GM12878 (cell line): ENCODE measurements at regions not wholly inside any gene's neighbourhood (a gene's known extent, or its start where the extent isn't known, plus 50 kb on each side); places are given as distances from the start of the nearest gene placed in this dataset.
"Not testable (repeated sequence)": the region's sequence is repeated elsewhere in the genome, so short reads cannot be mapped to it uniquely, and the experiment has no call there.

Experiments used
- ATAC-seq: fragments of 200-7000 bp; cut with Tn5 transposase; 3 replicates; pipeline ENCODE4 v1.9.1; 2020; ENCODE audit warnings: mild to moderate bottlenecking, moderate library complexity
- BruUV-seq: library from RNA; stranded (reverse); fragments of 400-500 nt; replicated peaks from 2 replicates; lab custom pipeline; 2021; lab: Mats Ljungman, UMichigan
- CTCF ChIA-PET: fragments of 300-600 bp; sonication (Branson Sonifier 250); formaldehyde crosslinking; extraction: SDS; loops from one replicate; lab custom pipeline; 2021; ENCODE audit warnings: inconsistent platforms; lab: Yijun Ruan, JAX
- POLR2A ChIA-PET: fragments of 350-600 bp; formaldehyde crosslinking; extraction: SDS; loops from one replicate; lab custom pipeline; 2021; ENCODE audit warnings: inconsistent platforms; lab: Charles Lee
- RAD21 ChIA-PET: fragments of 300-600 bp; sonication (Branson Sonifier 250); formaldehyde crosslinking; loops from one replicate; lab custom pipeline; 2023; ENCODE audit warnings: antibody characterized with exemption; ENCODE audit not compliant: unreplicated experiment; lab: Charles Lee
- SMC1A ChIA-PET: fragments of 300-600 bp; sonication (Branson Sonifier 250); formaldehyde crosslinking; loops from one replicate; lab custom pipeline; 2023; ENCODE audit not compliant: unreplicated experiment, uncharacterized antibody; lab: Charles Lee
- DNase-seq: peaks from one replicate; pipeline ENCODE4 v3.0.0-alpha.2; 2011; ENCODE audit warnings: low read depth, low spot score
- FAIRE-seq: peaks from 3 replicates; lab custom pipeline; 2011; peaks lifted over from hg19 to GRCh38; lab: Jason Lieb, UNC
- H2AFZ ChIP-seq: 2 replicates; pipeline ENCODE4 v1.6.0; 2011; ENCODE audit warnings: low read depth, low read length, control low read depth; ENCODE audit not compliant: control insufficient read depth
- H3K27ac ChIP-seq: 2 replicates; pipeline ENCODE4 v1.5.1; 2011; ENCODE audit warnings: control low read depth; ENCODE audit not compliant: control insufficient read depth, insufficient read depth
- H3K27me3 ChIP-seq, 2 experiments: replicated peaks in 1 of 2; 2 replicates each; pipeline versions ENCODE4 v1.6.0 to v1.6.1; 2011; ENCODE audit warnings: low read length in 1 of 2; ENCODE audit not compliant: control insufficient read depth in 2 of 2, insufficient read depth in 2 of 2
- H3K36me3 ChIP-seq, 2 experiments: 2 replicates each; pipeline ENCODE4 v1.5.1; 2011; ENCODE audit warnings: low read length in 1 of 2; ENCODE audit not compliant: control insufficient read depth in 2 of 2, insufficient read depth in 2 of 2
- H3K4me1 ChIP-seq: 2 replicates; pipeline ENCODE4 v1.6.1; 2011; ENCODE audit warnings: mild to moderate bottlenecking, low read length, moderate library complexity, mixed read lengths; ENCODE audit not compliant: control insufficient read depth, insufficient read depth
- H3K4me2 ChIP-seq: 2 replicates; pipeline ENCODE4 v1.6.0; 2011; ENCODE audit warnings: control low read depth; ENCODE audit not compliant: control insufficient read depth, insufficient read depth
- H3K4me3 ChIP-seq: fragments of 200-600 bp; sonication (generic); 2 replicates; pipeline ENCODE4 v1.5.1; 2016
- H3K79me2 ChIP-seq: 2 replicates; pipeline ENCODE4 v1.6.0; 2011; ENCODE audit warnings: low read length; ENCODE audit not compliant: control insufficient read depth, insufficient read depth
- H3K9ac ChIP-seq: 2 replicates; pipeline ENCODE4 v1.8.0; 2011; ENCODE audit warnings: low read length, control low read depth, mixed read lengths; ENCODE audit not compliant: control insufficient read depth, insufficient read depth
- H3K9me3 ChIP-seq: replicated peaks from 3 replicates; pipeline ENCODE4 v1.5.1; 2011; ENCODE audit warnings: mild to moderate bottlenecking, low read length; ENCODE audit not compliant: control insufficient read depth, insufficient read depth
- H4K20me1 ChIP-seq: 2 replicates; pipeline ENCODE4 v1.6.0; 2011; ENCODE audit not compliant: control insufficient read depth, insufficient read depth
- BACH1 ChIP-seq: fragments of 450-650 bp; IDR thresholded peaks from 2 replicates; pipeline ENCODE4 v1.6.1; 2017; ENCODE audit warnings: mild to moderate bottlenecking, borderline replicate concordance
- CEBPB ChIP-seq, 2 experiments: fragments of 150-350 bp in 1 of 2; IDR thresholded peaks; 2 replicates each; pipeline ENCODE4 v1.6.1; 2012 to 2014; ENCODE audit warnings: low read depth in 2 of 2, low read length in 2 of 2, borderline replicate concordance in 1 of 2, inconsistent platforms in 1 of 2
- CHD4 ChIP-seq: fragments of 200-600 bp; sonication (generic); IDR thresholded peaks from 2 replicates; pipeline ENCODE4 v1.6.1; 2016; ENCODE audit warnings: mild to moderate bottlenecking
- EGR1 ChIP-seq, 2 experiments: IDR thresholded peaks; 1 replicate in 1 of 2; 2 replicates in 1 of 2; pipeline ENCODE4 v1.6.1; 2011 to 2012; ENCODE audit warnings: low read depth in 2 of 2, low read length in 2 of 2, borderline replicate concordance in 1 of 2, mild to moderate bottlenecking in 1 of 2, moderate library complexity in 1 of 2
- NFYA ChIP-seq: IDR thresholded peaks from 2 replicates; pipeline ENCODE4 v1.6.1; 2011; ENCODE audit warnings: low read depth, mild to moderate bottlenecking, low read length, improper control_type of control experiment, borderline replicate concordance
- PAX8 ChIP-seq: fragments of 450-650 bp; IDR thresholded peaks from 2 replicates; pipeline ENCODE4 v1.6.1; 2017; ENCODE audit warnings: mild to moderate bottlenecking, moderate library complexity
- POLR2AphosphoS5 ChIP-seq: IDR thresholded peaks from 2 replicates; pipeline ENCODE4 v1.6.1; 2011; ENCODE audit warnings: mild to moderate bottlenecking, low read length, inconsistent platforms
- RFX5 ChIP-seq: IDR thresholded peaks from 2 replicates; pipeline ENCODE4 v1.6.1; 2011; ENCODE audit warnings: low read depth, low read length, improper control_type of control experiment
- SRF ChIP-seq, 2 experiments: IDR thresholded peaks; 2 replicates each; pipeline ENCODE4 v1.6.1; 2011; ENCODE audit warnings: low read depth in 2 of 2, low read length in 2 of 2, mild to moderate bottlenecking in 1 of 2, moderate library complexity in 1 of 2
- TCF7 ChIP-seq: IDR thresholded peaks from 2 replicates; pipeline ENCODE4 v1.6.1; 2014; ENCODE audit warnings: antibody characterized with exemption, borderline replicate concordance
- WGBS: methylation state at CpG from one replicate; pipeline ENCODE4 v1.1.6; 2016; ENCODE audit warnings: low lambda C conversion rate; ENCODE audit not compliant: insufficient replicate concordance, insufficient coverage; ENCODE audit errors: missing lambda C conversion rate; 5-methylcytosine and 5-hydroxymethylcytosine counted together
- in situ Hi-C: fragments of 300-500 bp; cut with MboI; formaldehyde crosslinking; loops from 9 replicates; pipeline ENCODE4 v1.14.3; 2018; ENCODE audit warnings: mixed read lengths
- intact Hi-C: fragments of 100-400 bp; cut with micrococcal nuclease; formaldehyde crosslinking; loops from one replicate; pipeline ENCODE4 v1.14.2; 2022; ENCODE audit not compliant: unreplicated experiment
- TF ChIP-seq, protein P1 (sequence below): IDR thresholded peaks from 2 replicates; pipeline ENCODE4 v1.6.1; 2011; ENCODE audit warnings: low read depth, mild to moderate bottlenecking, low read length, moderate library complexity, borderline replicate concordance; ENCODE audit errors: extremely low read depth
- TF ChIP-seq, protein P2 (sequence below): fragments of 450-650 bp; IDR thresholded peaks from 2 replicates; pipeline ENCODE4 v1.6.1; 2017; ENCODE audit warnings: borderline replicate concordance

DNA sequence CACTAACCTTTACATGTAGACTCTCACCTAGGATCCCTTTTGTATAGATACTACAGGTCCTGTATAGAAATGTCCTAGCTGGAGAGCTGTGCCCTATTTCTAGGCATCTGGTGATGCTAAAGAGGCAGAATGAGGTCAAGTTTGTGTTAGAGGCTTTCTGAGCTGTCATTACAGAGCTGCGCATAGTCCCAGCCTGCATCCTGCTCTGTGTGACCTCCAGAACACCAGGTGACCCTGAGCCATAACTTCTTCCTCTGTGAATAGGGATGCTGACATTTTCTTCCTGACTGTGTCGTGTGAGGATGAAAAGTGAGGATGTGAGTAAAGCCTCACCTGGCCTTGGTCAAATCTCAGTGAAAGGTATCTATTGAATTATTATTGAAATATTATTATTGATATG is 66.3 kb downstream of the GLUL start:
- no peaks in the 10 kb centered on the region for H4K20me1 ChIP-seq
- ChIA-PET CTCF (interaction anchor here (0.6 kb wide), 1 partner anchor 458 kb away, joined by 3 read pairs; no protein-coding TSS in a partner anchor), RAD21 (no interaction called here), POLR2A (no interaction called here), SMC1A (interaction anchor here (1.4 kb wide), 1 partner anchor 72 kb away, joined by 4 read pairs; no protein-coding TSS in a partner anchor)
- no peak overlapping the region for H3K27ac ChIP-seq
- no peaks in the 10 kb centered on the region for H3K9me3 ChIP-seq
- H3K36me3 ChIP-seq, result no peaks in the 10 kb centered on the region
- no peak overlapping the region for H3K4me2 ChIP-seq
- TF ChIP-seq SRF (IDR thresholded peaks at IDR 0.05; ENCODE audit: low read depth in 2 of 2, low read length in 2 of 2) (no peak), RFX5 (no peak), EGR1 (IDR thresholded peaks at IDR 0.05; ENCODE audit: borderline replicate concordance in 1 of 2, low read depth in 2 of 2, low read length in 2 of 2) (no peak), POLR2AphosphoS5 (no peak), CEBPB (IDR thresholded peaks at IDR 0.05; ENCODE audit: borderline replicate concordance in 1 of 2, low read depth in 2 of 2, low read length in 2 of 2) (no peak), BACH1 (no peak), CHD4 (no peak), PAX8 (no peak), NFYA (no peak), TCF7 (no peak)
- TF ChIP-seq, protein P1, sequence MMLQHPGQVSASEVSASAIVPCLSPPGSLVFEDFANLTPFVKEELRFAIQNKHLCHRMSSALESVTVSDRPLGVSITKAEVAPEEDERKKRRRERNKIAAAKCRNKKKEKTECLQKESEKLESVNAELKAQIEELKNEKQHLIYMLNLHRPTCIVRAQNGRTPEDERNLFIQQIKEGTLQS, result no peak
- TF ChIP-seq, protein P2, sequence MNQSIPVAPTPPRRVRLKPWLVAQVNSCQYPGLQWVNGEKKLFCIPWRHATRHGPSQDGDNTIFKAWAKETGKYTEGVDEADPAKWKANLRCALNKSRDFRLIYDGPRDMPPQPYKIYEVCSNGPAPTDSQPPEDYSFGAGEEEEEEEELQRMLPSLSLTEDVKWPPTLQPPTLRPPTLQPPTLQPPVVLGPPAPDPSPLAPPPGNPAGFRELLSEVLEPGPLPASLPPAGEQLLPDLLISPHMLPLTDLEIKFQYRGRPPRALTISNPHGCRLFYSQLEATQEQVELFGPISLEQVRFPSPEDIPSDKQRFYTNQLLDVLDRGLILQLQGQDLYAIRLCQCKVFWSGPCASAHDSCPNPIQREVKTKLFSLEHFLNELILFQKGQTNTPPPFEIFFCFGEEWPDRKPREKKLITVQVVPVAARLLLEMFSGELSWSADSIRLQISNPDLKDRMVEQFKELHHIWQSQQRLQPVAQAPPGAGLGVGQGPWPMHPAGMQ, result no peak
- intact Hi-C loops (no loop called here), in situ Hi-C loops (no loop called here)
- FAIRE-seq, result no peak
- DNase-seq, result no peak
- ATAC-seq, result no peak
- no peaks in the 10 kb centered on the region for H3K4me1 ChIP-seq
- H3K4me3 ChIP-seq, result no peak overlapping the region
- no TSS peak for BruUV-seq
- H2AFZ ChIP-seq, result no peak overlapping the region
- H3K79me2 ChIP-seq, result no peaks in the 10 kb centered on the region
- H3K27me3 ChIP-seq, result no peaks in the 10 kb centered on the region
- H3K9ac ChIP-seq, result no peak overlapping the region
- WGBS, result 50% methylated on average over 2 of the region's 2 CpGs

DNA sequence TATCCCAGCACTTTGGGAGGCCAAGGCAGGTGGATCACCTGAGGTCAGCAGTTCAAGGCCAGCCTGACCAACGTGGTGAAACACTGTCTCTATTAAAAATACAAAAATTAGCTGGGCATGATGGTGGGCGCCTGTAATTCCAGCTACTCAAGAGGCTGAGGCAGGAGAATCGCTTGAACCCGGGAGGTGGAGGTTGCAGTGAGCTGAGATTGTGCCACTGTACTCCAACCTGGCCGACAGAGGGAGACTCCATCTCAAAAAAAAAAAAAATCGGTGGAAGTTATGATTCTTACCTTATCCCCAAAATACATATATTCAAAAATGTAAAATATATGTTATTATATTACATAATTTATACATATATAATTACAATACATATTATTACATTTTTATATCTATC is 70.1 kb downstream of the GLUL start:
- H3K4me2 ChIP-seq, H3K9me3 ChIP-seq, FAIRE-seq, DNase-seq, H4K20me1 ChIP-seq, H3K36me3 ChIP-seq, H3K27me3 ChIP-seq, ATAC-seq, H3K27ac ChIP-seq, H3K4me3 ChIP-seq, H3K4me1 ChIP-seq, in situ Hi-C loops, H3K79me2 ChIP-seq, H2AFZ ChIP-seq, BruUV-seq, H3K9ac ChIP-seq: not testable (repeated sequence)
- WGBS, result 5% methylated on average over 5 of the region's 6 CpGs
- ChIA-PET RAD21 (interaction anchor here (3.4 kb wide), 1 partner anchor 75 kb away, joined by 30 read pairs; no protein-coding TSS in a partner anchor), SMC1A (interaction anchor here (0.6 to 2.6 kb wide), 7 partner anchors 10 to 89 kb away, joined by 3 to 24 read pairs (median 4); no protein-coding TSS in a partner anchor), CTCF (interaction anchor here (0.7 to 3.4 kb wide), 7 partner anchors 16 to 1003 kb away, joined by 3 to 33 read pairs (median 4); no protein-coding TSS in a partner anchor), POLR2A (interaction anchor here (0.6 kb wide), 2 partner anchors 37 to 54 kb away, joined by 3 read pairs; no protein-coding TSS in a partner anchor)
- intact Hi-C loops, result loop anchor here (5.0 kb wide), 1 partner anchor 71 kb away; the partner anchor contains the start of gene GLUL
